ENCODE measurements at regions not wholly inside any gene's neighbourhood (a gene's known extent, or its start where the extent isn't known, plus 50 kb on each side); places are given as distances from the start of the nearest gene placed in this dataset.

DNA sequence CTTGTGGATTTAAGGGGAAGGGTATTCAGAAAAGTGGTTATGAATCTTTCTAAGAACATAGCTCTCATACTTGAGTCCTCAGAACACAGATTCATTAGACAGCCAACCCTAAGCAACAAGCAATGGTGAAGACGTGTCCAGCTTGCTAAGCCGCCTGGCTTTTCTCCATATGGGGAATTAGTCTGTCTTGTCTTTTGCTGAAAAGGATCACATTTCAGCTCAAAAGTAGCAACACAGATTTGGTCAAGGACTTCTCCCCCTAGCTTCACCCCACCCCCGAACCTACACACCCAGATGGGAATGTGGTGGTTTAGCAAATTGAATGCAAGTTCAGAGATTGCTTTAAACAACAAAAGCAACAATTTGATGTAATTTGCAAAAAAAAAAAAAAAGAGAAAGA is 103.3 kb upstream of the RASGEF1B start:
- no peak for DNase-seq

- no peak for DNase-seq
Measured at GRCh38 chr4:81573840-81574239, 102.1 kb upstream of the RASGEF1B start.

DNA sequence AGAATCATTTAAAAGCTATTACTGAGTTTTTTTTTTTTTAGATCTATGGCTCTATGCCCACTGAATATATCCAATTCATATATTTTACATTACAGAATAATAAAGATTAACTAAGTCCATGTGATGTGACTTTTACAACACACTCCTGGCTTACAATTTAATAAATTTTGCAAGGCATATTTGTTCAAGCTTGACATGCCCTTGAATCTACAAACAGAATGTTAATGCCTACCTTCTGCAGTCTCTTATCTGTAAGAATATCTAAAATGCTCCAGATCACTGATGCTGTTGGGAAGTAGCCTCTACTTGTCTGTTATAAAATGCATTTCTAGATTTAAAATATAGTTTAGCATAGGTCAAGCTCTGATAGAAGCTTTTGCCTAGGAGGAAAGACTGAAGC is 100.7 kb upstream of the RASGEF1B start:
- DNase-seq = no peak

DNA sequence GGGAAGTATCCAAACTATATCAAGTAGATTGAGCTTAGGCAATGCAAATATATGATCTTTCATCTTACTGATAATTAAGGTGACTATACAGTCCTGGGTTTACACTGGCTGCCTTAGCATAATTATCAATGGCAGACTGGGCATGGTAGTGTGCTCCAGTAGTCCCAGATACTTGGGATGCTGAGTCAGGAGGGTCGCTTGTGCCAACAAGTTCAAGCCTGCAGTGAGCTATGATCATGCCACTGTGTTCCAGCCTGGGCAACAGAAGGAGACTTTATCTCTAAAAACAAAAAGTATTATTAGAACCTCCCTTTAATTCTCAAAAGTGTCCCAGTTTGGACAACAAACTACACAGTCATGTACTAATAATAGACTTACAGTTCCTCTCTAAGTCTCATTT is 99.4 kb upstream of the RASGEF1B start:
- DNase-seq = no peak

DNA sequence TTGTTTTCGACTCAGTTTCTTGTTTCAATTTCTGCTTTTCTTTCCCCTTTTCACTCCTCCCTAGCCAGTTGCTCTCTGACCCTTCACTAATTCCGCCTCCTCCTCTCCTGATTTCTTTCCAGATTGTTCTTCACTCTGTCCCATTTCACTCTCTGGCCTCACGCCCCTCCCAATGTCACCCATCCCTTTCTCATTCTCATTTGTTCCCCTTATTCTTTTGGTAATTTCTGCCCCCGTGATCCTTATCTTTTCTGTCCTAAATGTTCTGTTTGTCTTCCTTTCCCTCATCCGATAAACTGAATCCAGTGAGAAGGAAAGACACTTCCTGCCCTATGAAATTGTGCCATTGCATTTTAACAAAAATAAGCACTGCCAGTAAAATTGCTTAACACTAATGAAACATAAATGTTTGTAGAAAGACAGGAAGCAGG is 94.5 kb upstream of the RASGEF1B start:
- DNase-seq = no peak

GRCh38 chr4:81565142-81565870 is 93.6 kb upstream of the RASGEF1B start:
- DNase-seq = peak; percentile 16

GRCh38 chr4:81564025-81564424 is 92.3 kb upstream of the RASGEF1B start:
- DNase-seq = no peak

GRCh38 chr4:81562093-81562492 is 90.4 kb upstream of the RASGEF1B start:
- no peak for DNase-seq

- no peak for DNase-seq
Measured at GRCh38 chr4:81557306-81557705, 85.6 kb upstream of the RASGEF1B start.

GRCh38 chr4:81555489-81555888 is 83.8 kb upstream of the RASGEF1B start:
- no peak for DNase-seq

DNA sequence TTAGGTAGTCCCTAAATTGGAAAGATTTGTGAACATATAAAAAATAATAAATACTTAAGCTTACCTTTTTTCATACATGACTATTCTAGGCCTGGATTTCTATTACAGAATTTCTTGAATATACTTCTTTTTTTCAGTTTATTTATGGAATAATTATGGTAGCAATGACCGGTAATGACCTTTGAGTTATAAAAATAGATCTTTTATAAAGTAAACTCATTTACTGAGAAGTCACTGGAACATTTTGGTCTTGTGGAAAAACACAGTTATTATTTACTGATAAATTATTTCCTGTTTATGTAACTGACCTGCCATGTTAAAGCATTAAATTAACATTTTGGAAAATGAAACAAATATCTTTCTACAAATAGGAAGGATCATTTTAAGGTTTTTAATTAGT is 80.4 kb upstream of the RASGEF1B start:
- DNase-seq = no peak

- no peak for DNase-seq
Measured at GRCh38 chr4:81550388-81550859, 78.7 kb upstream of the RASGEF1B start.

DNA sequence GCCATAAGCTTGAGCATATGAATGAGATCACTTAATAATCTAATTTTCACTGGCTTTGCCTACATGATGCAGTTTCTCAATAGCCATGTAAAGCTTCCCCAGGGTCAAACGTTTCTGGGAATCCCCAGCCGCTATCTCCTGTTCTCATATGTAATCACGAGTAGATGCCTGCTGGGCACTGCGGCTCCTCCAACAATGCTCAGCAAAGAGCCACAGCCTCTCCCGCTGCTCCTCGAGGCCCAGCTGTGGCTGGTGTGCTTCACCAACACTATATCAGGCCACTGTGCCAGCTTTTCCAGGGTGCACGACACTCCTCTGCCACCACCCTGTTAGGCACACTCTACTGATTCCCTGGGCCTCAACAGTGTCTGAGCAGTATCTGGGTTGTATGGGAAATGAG is 78.3 kb upstream of the RASGEF1B start:
- no peak for DNase-seq

DNA sequence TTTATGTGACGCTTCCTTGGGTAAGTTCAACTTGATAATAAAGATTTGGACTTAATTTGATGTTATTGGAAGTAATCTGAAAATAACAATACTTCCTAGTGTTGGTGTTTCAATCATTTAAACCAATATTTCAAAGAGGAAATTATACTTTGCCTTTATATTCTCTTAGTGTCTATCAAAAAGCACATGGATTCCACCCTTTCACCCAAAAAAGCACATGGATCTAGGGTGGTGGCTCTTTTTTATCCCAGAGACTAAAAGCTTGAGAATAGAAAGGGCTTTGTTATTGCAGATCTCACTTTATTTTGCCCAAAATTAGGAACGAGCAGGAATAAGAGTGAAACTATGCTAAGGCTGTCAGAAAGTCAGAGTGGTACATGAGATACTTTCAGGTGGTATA is 75.1 kb upstream of the RASGEF1B start:
- no peak for DNase-seq

DNA sequence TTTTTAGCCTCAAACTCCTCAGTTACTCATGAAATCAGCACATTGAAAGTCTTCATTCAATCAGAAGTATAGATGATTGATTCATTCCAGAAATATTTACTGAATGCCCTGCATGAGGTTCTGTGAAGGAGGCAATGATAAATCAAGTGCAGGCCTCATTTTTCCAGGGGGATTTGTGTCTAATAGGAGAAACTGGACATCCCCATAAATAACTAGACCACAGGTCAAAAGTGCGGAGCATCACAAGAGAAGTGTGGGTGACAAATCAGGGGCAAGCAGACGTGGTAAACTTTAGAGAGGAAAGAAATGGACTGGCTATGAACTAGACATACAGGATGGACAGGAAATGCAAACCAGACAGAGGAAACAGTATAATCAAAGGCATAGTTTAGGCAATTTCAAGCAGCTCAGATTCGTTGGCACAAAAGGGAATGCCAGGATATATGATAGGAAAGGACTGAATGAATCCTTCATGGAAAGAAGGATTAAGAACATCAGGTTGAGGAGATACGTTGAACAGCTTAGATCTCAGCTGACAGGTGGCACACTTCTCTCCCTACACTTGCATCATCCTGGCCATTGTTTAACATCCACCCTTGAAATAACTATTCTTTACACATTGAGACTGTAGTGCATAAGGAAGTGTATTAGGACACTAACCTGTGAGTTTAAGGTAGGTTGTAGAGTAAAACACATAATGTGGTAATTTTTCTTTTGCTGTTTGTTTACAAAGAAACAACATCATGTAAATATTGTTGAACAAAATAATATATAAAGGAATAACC is 69.6 kb upstream of the RASGEF1B start:
- DNase-seq = no peak

DNA sequence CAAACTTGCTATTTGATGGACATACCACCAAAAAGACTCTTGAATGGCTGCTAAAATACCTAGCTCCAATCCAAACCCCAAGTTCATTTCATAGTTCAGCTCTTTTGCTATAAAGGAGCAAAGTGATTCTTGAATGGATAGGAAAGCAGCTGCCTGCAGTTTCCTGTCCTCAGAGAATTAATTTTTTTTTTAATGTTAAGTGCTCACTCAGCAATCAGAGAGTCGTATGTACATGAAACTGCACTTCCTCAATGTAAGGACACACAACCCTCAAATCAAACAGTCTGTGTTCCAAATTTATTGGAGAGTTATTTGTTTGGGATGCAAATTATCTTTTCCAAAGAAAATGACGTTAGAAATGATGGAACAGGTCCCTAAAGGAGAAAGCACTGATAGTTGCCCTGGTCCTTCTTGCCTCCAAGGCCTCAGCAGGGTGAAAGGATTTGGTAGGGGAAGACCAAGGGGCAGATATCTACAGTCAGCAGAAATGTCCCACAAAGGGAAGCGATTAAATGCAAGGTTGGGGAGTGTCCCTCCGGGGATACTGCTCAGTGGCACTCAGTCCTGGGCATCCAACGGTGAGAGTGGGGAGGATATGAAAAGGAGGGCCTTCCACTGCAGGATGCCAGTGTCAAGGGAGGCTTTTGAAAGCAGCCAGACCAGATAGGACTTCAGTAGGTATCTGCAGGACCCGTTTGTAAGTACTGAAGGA is 67.2 kb upstream of the RASGEF1B start:
- DNase-seq = no peak

DNA sequence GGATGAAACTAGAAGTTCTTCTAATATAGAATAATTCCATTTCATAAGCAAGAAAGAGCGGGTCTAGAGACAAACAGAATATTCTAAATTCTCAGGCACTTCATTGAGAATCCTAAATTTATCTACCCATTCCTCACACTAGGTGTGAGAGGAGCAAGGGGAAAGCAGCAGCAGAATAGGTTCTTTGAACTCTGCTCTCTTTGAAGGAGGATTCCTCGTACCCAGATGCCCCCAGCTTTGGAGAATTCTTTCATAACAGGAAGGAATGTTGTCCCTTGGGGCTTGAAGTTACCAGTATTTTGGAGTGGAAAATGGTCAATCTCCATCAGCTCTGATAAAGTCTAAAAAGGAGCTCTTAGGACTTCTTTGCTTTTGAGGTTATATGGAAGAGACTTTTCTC is 59.7 kb upstream of the RASGEF1B start:
- DNase-seq = no peak

DNA sequence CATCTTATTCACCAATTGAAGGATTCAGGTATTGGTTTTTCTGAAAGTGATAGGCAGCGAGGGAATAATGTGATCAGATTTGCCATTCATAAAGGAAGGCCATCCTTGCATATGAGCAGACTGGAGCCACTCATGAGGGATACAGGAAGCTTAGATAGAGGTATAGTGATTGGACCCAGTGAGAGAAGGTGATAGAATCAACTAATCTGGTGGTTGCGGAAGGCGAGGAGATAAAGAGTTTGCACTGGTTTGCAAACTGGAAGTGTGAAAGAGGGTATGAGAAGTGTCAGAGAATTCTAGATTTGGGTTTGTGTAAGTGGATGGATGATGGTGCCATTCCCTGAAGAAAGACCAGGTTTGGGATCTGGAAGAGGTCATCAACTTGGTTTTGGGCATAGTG is 57.3 kb upstream of the RASGEF1B start:
- DNase-seq = no peak

DNA sequence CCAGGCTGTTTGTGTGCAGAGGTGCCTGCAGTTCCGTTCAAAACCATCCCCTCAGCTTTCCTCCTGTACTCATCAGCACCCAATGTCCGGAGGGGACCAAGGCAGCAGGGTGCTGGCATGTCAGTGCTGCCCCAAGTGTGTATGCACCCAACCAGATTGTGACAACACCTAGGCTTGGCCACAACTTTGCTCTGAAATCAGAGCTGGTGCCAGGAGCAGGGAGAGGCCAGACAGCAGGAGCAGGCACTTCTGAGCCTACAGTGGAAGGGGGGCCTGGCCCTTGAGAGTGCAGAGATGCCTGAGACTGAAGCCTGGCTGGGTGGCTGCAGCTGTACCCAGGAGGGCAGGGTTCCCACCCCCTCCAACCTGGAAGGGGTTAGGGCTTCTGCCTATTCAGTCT is 56.5 kb upstream of the RASGEF1B start:
- DNase-seq = no peak

DNA sequence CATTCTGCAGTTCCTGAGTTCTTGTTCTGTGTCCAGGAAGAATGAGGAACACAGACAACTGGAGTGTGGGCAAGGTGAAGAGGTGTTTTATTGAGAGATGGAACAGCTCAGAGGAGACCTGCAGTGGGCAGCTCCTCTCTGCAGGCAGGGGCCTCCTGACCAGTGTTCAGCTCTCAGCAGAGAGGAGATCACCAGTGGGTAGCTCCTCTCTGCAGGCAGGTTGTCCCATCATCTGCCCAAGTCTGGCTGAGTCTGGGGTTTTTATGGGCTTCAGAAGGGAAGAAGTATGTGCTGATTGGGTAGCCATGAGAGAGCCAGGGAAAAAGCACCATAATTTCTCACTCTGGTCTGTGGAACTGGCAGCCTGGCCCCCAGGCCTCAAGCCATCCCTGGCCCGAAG is 56.0 kb upstream of the RASGEF1B start:
- DNase-seq = no peak

- no peak for DNase-seq
Measured at GRCh38 chr4:81527115-81527514, 55.4 kb upstream of the RASGEF1B start.

- DNase-seq = no peak
Measured at GRCh38 chr4:81526706-81527105, 55.0 kb upstream of the RASGEF1B start.

DNA sequence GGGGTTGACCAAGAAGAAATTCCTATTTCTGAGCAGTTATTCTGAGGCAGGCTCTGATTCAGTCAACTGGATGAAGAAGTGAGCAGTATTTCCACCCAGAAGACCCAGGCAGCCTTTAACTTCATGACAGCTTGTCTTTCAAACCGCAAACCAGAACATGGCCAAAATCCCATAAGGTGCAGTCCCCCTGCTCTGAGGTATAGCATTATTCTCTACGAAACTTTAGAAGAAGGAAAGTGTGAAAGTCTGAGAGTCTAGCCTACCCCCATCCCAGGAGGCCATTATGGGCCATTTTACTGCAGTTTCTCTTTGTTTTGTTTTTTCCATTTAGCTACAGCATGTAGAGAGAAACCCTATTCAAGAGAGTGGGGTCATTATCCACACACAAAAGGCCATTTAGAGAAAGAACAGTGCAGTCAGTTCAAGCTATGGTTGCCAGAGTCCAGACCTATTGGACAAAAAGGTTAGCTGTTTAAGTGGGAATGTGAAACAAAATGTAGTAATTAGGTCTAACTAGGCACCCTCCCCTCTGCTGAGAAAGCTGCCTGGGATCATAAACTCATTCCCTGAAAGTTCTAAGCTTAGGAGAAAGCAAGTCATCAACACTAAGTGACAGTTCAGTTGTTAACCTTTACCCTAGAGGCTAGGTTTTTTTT is 52.1 kb upstream of the RASGEF1B start:
- DNase-seq = peak; percentile 57
